K562 (cell line): ENCODE measurements at regions not wholly inside any gene's neighbourhood (a gene's known extent, or its start where the extent isn't known, plus 50 kb on each side); places are given as distances from the start of the nearest gene placed in this dataset.

Experiments used
- ATAC-seq: fragments of 200-7000 bp; cut with Tn5 transposase; 3 replicates; pipeline ENCODE4 v1.9.1; 2020; ENCODE audit warnings: moderate library complexity
- BruUV-seq: library from RNA; stranded (reverse); fragments of 400-500 nt; replicated peaks from 2 replicates; lab custom pipeline; 2021; lab: Mats Ljungman, UMichigan
- CTCF ChIA-PET: fragments of 300-600 bp; formaldehyde crosslinking; extraction: SDS; loops from one replicate; lab custom pipeline; 2021; ENCODE audit warnings: low intra/inter-chr PET ratio; lab: Yijun Ruan, JAX
- POLR2A ChIA-PET: fragments of 300-600, 350-650 bp; sonication (Branson Sonifier 250); formaldehyde crosslinking; extraction: SDS; loops from one replicate; lab custom pipeline; 2021; ENCODE audit warnings: antibody characterized with exemption, inconsistent platforms; lab: Yijun Ruan, JAX
- DNase-seq, 4 experiments: peaks; one replicate each; pipeline versions ENCODE4 v3.0.0 to v3.0.0-alpha.2; 2011 to 2018; ENCODE audit warnings: low spot score in 3 of 4, mixed read lengths in 3 of 4; ENCODE audit errors: extremely low read depth in 1 of 4
- FAIRE-seq: peaks from 2 replicates; lab custom pipeline; 2011; peaks lifted over from hg19 to GRCh38; lab: Jason Lieb, UNC
- H2AFZ ChIP-seq: 2 replicates; pipeline ENCODE4 v1.6.0; 2011; ENCODE audit warnings: low read depth, low read length, control low read depth, inconsistent platforms
- H3K27ac ChIP-seq: fragments of 200-600 bp; 3 replicates; pipeline ENCODE4 v1.8.0; 2011; ENCODE audit warnings: low read depth, mild to moderate bottlenecking, control low read depth, inconsistent platforms, low read length, moderate library complexity, mixed read lengths; ENCODE audit errors: extremely low read depth
- H3K27me3 ChIP-seq, 2 experiments: fragments of 300-600 bp in 1 of 2; 2 replicates in 1 of 2; 3 replicates in 1 of 2; pipeline versions ENCODE4 v1.6.0 to v1.8.0; 2011; ENCODE audit warnings: inconsistent platforms in 2 of 2, low read length in 2 of 2, mild to moderate bottlenecking in 1 of 2, mixed read lengths in 1 of 2, moderate library complexity in 1 of 2; ENCODE audit not compliant: control insufficient read depth in 2 of 2, insufficient read depth in 2 of 2
- H3K36me3 ChIP-seq: fragments of 300-600 bp; 3 replicates; pipeline ENCODE4 v1.8.0; 2011; ENCODE audit warnings: mild to moderate bottlenecking, low read length, inconsistent platforms; ENCODE audit not compliant: control insufficient read depth, insufficient read depth
- H3K4me1 ChIP-seq, 2 experiments: fragments of 200-600 bp in 1 of 2; replicated peaks in 1 of 2; 2 replicates in 1 of 2; 3 replicates in 1 of 2; pipeline versions ENCODE4 v1.5.1 to v1.8.0; 2011; ENCODE audit warnings: inconsistent platforms in 2 of 2, low read length in 2 of 2, mild to moderate bottlenecking in 1 of 2, mixed read lengths in 1 of 2, moderate library complexity in 1 of 2; ENCODE audit not compliant: control insufficient read depth in 2 of 2, insufficient read depth in 2 of 2
- H3K4me2 ChIP-seq: 2 replicates; pipeline ENCODE4 v1.6.1; 2011; ENCODE audit warnings: low read length, control low read depth, inconsistent platforms, mixed read lengths; ENCODE audit not compliant: insufficient read depth
- H3K4me3 ChIP-seq: fragments of 200-600 bp; sonication (generic), shearing (Covaris generic); 2 replicates; pipeline ENCODE4 v1.5.1; 2016; ENCODE audit warnings: control low read depth, inconsistent platforms
- H3K79me2 ChIP-seq: fragments of 200-600 bp; 3 replicates; pipeline ENCODE4 v1.8.0; 2011; ENCODE audit warnings: low read length, inconsistent platforms; ENCODE audit not compliant: control insufficient read depth, insufficient read depth
- H3K9ac ChIP-seq, 2 experiments: 2 replicates each; pipeline versions ENCODE4 v1.6.0 to v1.6.1; 2011; ENCODE audit warnings: low read depth in 2 of 2, low read length in 2 of 2, control low read depth in 1 of 2, inconsistent platforms in 1 of 2, mild to moderate bottlenecking in 1 of 2, mixed read lengths in 1 of 2; ENCODE audit not compliant: insufficient read depth in 1 of 2
- H3K9me1 ChIP-seq: one replicate; pipeline ENCODE4 v1.6.0; 2011; ENCODE audit warnings: inconsistent platforms, mild to moderate bottlenecking, low read length, moderate library complexity; ENCODE audit not compliant: control insufficient read depth, insufficient read depth
- H3K9me3 ChIP-seq: replicated peaks from 2 replicates; pipeline ENCODE4 v1.5.1; 2011; ENCODE audit warnings: low read depth, low read length, inconsistent platforms; ENCODE audit not compliant: control insufficient read depth, insufficient read depth
- H4K20me1 ChIP-seq: replicated peaks from 2 replicates; pipeline ENCODE4 v1.6.1; 2011; ENCODE audit warnings: low read length, inconsistent platforms, mixed read lengths; ENCODE audit not compliant: control insufficient read depth, insufficient read depth
- BACH1 ChIP-seq: fragments of 200-800 bp; sonication (Bioruptor generic); IDR thresholded peaks from 2 replicates; pipeline ENCODE4 v1.6.1; 2016; ENCODE audit warnings: missing genetic modification characterization, missing compliant biosample characterization
- C11orf30 ChIP-seq: fragments of 450-650 bp; IDR thresholded peaks from 2 replicates; pipeline ENCODE4 v1.6.1; 2016; ENCODE audit warnings: low read depth, mild to moderate bottlenecking
- ELF1 ChIP-seq: fragments of 200-800 bp; sonication (Bioruptor generic); IDR thresholded peaks from 2 replicates; pipeline ENCODE4 v1.6.1; 2016; ENCODE audit warnings: missing genetic modification characterization, missing compliant biosample characterization
- EZH2 ChIP-seq: IDR thresholded peaks from 2 replicates; pipeline ENCODE4 v1.6.1; 2012; ENCODE audit warnings: low read depth, mild to moderate bottlenecking, inconsistent platforms, low read length, borderline replicate concordance
- FIP1L1 ChIP-seq: fragments of 200-400 bp; formaldehyde crosslinking; IDR thresholded peaks from 2 replicates; pipeline ENCODE4 v1.6.1; 2018; ENCODE audit warnings: mild to moderate bottlenecking, low read depth, low read length; ENCODE audit not compliant: poor library complexity, severe bottlenecking
- FOSL1 ChIP-seq: fragments of 200-800 bp; sonication (Bioruptor generic); conservative IDR thresholded peaks from 2 replicates; pipeline ENCODE4 v1.6.1; 2016; ENCODE audit warnings: missing genetic modification characterization, missing compliant biosample characterization
- GTF2E2 ChIP-seq: fragments of 200-800 bp; sonication (Bioruptor generic); IDR thresholded peaks from 2 replicates; pipeline ENCODE4 v1.6.1; 2016; ENCODE audit warnings: missing genetic modification characterization, missing compliant biosample characterization
- IRF2 ChIP-seq: sonication (generic); formaldehyde crosslinking; IDR thresholded peaks from 2 replicates; pipeline ENCODE4 v1.8.1; 2022; ENCODE audit warnings: mild to moderate bottlenecking, missing genetic modification reagents
- MAFF ChIP-seq: IDR thresholded peaks from 2 replicates; pipeline ENCODE4 v1.6.1; 2012; ENCODE audit warnings: low read length, improper control_type of control experiment
- NFE2 ChIP-seq: IDR thresholded peaks from 2 replicates; pipeline ENCODE4 v1.6.1; 2014; ENCODE audit warnings: antibody characterized with exemption, low read depth
- NRF1 ChIP-seq, 2 experiments: fragments of 450-650 bp; IDR thresholded peaks in 1 of 2; conservative IDR thresholded peaks in 1 of 2; 2 replicates each; pipeline ENCODE4 v1.6.1; 2014; ENCODE audit warnings: mild to moderate bottlenecking in 2 of 2
- POLR2G ChIP-seq: fragments of 200-400 bp; formaldehyde crosslinking; IDR thresholded peaks from 2 replicates; pipeline ENCODE4 v1.6.1; 2017; ENCODE audit warnings: low read depth, mild to moderate bottlenecking, antibody characterized with exemption, low read length, moderate library complexity
- RCOR1 ChIP-seq, 2 experiments: IDR thresholded peaks; 2 replicates each; pipeline ENCODE4 v1.6.1; 2012; ENCODE audit warnings: low read depth in 2 of 2, low read length in 2 of 2, borderline replicate concordance in 1 of 2, improper control_type of control experiment in 1 of 2
- SMAD3 ChIP-seq: fragments of 450-650 bp; formaldehyde crosslinking; conservative IDR thresholded peaks from 2 replicates; pipeline ENCODE4 v1.4.0; 2020; ENCODE audit warnings: mild to moderate bottlenecking
- SMARCB1 ChIP-seq: IDR thresholded peaks from 2 replicates; pipeline ENCODE4 v1.6.1; 2011; ENCODE audit warnings: improper control_type of control experiment, low read depth; ENCODE audit not compliant: insufficient read length
- SRF ChIP-seq, 2 experiments: fragments of 250-450, 450-650 bp in 1 of 2; sonication (Bioruptor Pico) in 1 of 2; sonication (generic) in 1 of 2; formaldehyde crosslinking; IDR thresholded peaks; 2 replicates each; pipeline versions ENCODE4 v1.5.0 to v1.5.1; 2020 to 2022; ENCODE audit warnings: mild to moderate bottlenecking in 1 of 2, missing genetic modification reagents in 1 of 2
- SUPT5H ChIP-seq: fragments of 450-650 bp; IDR thresholded peaks from 2 replicates; pipeline ENCODE4 v1.6.1; 2016
- TRIM28 ChIP-seq: fragments of 450-650 bp; IDR thresholded peaks from 2 replicates; pipeline ENCODE4 v1.6.1; 2017
- ZBTB17 ChIP-seq: fragments of 450-650 bp; formaldehyde crosslinking; IDR thresholded peaks from 2 replicates; pipeline ENCODE4 v1.4.0; 2020; ENCODE audit warnings: mild to moderate bottlenecking
- ZNF644 ChIP-seq: fragments of 200-800 bp; sonication (Bioruptor generic); IDR thresholded peaks from 2 replicates; pipeline ENCODE4 v1.6.1; 2016; ENCODE audit warnings: low read depth, missing genetic modification characterization, missing compliant biosample characterization
- ZNF766 ChIP-seq: fragments of 200-800 bp; sonication (Bioruptor generic); conservative IDR thresholded peaks from 2 replicates; pipeline ENCODE4 v1.6.1; 2016; ENCODE audit warnings: missing genetic modification characterization, missing compliant biosample characterization
- WGBS: fragments of 100-300 bp; shearing (Covaris generic); methylation state at CpG from one replicate; pipeline ENCODE4 v1.1.6; 2016; ENCODE audit warnings: low coverage, mixed read lengths; ENCODE audit not compliant: insufficient coverage; ENCODE audit errors: missing lambda C conversion rate; 5-methylcytosine and 5-hydroxymethylcytosine counted together
- in situ Hi-C: fragments of 300-500 bp; cut with MboI; formaldehyde crosslinking; loops from 4 replicates; pipeline ENCODE4 v1.15.0; 2018; ENCODE audit warnings: inconsistent platforms, mixed read lengths
- intact Hi-C: fragments of 100-400 bp; cut with micrococcal nuclease; formaldehyde crosslinking; loops from 2 replicates; pipeline ENCODE4 v1.14.2; 2022
- TF ChIP-seq, protein P1 (sequence below), 2 experiments: fragments of 200-800 bp in 1 of 2; sonication (Bioruptor generic) in 1 of 2; sonication (generic) in 1 of 2; formaldehyde crosslinking in 1 of 2; IDR thresholded peaks in 1 of 2; conservative IDR thresholded peaks in 1 of 2; 2 replicates each; pipeline versions ENCODE4 v1.5.0 to v1.6.1; 2016 to 2020; ENCODE audit warnings: missing compliant biosample characterization in 1 of 2, missing genetic modification characterization in 1 of 2, missing genetic modification reagents in 1 of 2

DNA sequence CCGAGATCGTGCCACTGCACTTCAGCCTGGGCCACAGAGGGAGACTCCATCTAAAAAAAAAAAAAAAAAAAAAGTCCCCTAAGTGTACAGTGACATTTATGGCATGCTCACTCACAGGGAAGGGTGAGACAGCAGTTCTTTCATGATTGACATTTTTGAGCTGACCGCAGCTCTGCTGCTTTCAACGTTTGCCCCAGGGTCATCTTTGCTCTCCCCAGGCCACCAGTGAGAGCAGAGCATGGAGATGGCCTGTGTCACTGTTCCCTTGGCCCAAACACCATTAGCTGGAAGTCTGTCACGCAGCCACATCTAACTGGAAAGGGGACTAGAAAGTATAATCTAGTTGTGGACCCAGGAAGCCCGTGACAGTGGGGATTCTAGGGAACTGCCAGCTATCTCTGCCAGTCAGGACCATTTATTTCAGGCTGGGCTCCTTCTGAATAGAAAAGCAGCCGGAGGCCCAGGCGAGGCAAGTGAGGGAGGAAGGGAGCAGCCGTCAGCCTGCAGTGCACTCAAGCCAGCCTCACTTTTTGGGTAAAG lies 193.4 kb upstream of the HES1 start:
- peak; percentile 70 to 91 (median 82) for DNase-seq
- TSS peak; percentile 95 for BruUV-seq
- peak; percentile 95 for ATAC-seq
- no peaks in the 10 kb centered on the region for H3K9me1 ChIP-seq
- H3K27me3 ChIP-seq: no peaks in the 10 kb centered on the region
- ChIA-PET POLR2A (interaction anchor here (0.6 to 3.4 kb wide), 7 partner anchors 8 to 370 kb away, joined by 3 to 16 read pairs (median 4); partner anchors contain the start of gene HES1), CTCF (no interaction called here)
- 2% methylated on average over 9 of the region's 9 CpGs for WGBS
- no peaks in the 10 kb centered on the region for H4K20me1 ChIP-seq
- no peak overlapping the region for H3K4me3 ChIP-seq
- no peaks in the 10 kb centered on the region for H3K9me3 ChIP-seq
- H3K4me2 ChIP-seq: peak overlapping the region; percentile 59; the same call in 1 of the 2 replicates
- no peaks in the 10 kb centered on the region for H3K36me3 ChIP-seq
- in situ Hi-C loops: no loop called here
- H3K27ac ChIP-seq: peak overlapping the region; percentile 89
- intact Hi-C loops: loop anchor here (10.0 kb wide), 1 partner anchor 372 kb away; no protein-coding TSS in a partner anchor
- H3K79me2 ChIP-seq: no peaks in the 10 kb centered on the region
- peak overlapping the region; percentile 95 for H2AFZ ChIP-seq
- H3K9ac ChIP-seq: peak overlapping the region; percentile 66 to 85; a peak in 3 of 4 replicates
- peak; percentile 90 for FAIRE-seq
- H3K4me1 ChIP-seq: peaks cover 26 to 57% of the 10 kb centered on the region in 2 experiments
- TF ChIP-seq SMAD3 (CRISPR knock-in tag) (peak; percentile 39; the same call in 1 of the 2 replicates), EZH2 (no peak), ZNF766 (0 out of 2 replicates have a peak, but pooled peaks have one; percentile 37), BACH1 (tag) (peak; percentile 74; the same call in 1 of the 2 replicates), ZBTB17 (0 out of 2 replicates have a peak, but pooled peaks have one; percentile 28), FIP1L1 (no peak), POLR2G (peak; percentile 44; the same call in 1 of the 2 replicates), SRF (CRISPR knock-in tag; IDR thresholded peaks at IDR 0.05) (peak in 1 of 2 experiments; percentile 28; a peak in 1 of 4 replicates), IRF2 (CRISPR knock-in tag) (no peak), NFE2 (peak; percentile 96), RCOR1 (IDR thresholded peaks at IDR 0.05; ENCODE audit: borderline replicate concordance in 1 of 2, low read depth in 2 of 2, low read length in 2 of 2) (peak in 1 of 2 experiments; percentile 31; a peak in 1 of 4 replicates), GTF2E2 (tag) (0 out of 2 replicates have a peak, but pooled peaks have one; percentile 64), FOSL1 (peak; percentile 40; the same call in 1 of the 2 replicates), C11orf30 (peak; percentile 96), ELF1 (tag) (no peak), NRF1 (conservative IDR thresholded peaks at IDR 0.05 in 1 of 2, IDR thresholded peaks at IDR 0.05 in 1 of 2) (peak in 1 of 2 experiments; percentile 29; a peak in 2 of 4 replicates), SUPT5H (peak; percentile 58), ZNF644 (tag) (peak; percentile 76; the same call in 1 of the 2 replicates), TRIM28 (no peak), MAFF (peak; percentile 86), SMARCB1 (no peak)
- TF ChIP-seq, protein P1, sequence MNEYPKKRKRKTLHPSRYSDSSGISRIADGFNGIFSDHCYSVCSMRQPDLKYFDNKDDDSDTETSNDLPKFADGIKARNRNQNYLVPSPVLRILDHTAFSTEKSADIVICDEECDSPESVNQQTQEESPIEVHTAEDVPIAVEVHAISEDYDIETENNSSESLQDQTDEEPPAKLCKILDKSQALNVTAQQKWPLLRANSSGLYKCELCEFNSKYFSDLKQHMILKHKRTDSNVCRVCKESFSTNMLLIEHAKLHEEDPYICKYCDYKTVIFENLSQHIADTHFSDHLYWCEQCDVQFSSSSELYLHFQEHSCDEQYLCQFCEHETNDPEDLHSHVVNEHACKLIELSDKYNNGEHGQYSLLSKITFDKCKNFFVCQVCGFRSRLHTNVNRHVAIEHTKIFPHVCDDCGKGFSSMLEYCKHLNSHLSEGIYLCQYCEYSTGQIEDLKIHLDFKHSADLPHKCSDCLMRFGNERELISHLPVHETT (CRISPR knock-in tag; conservative IDR thresholded peaks at IDR 0.05 in 1 of 2, IDR thresholded peaks at IDR 0.05 in 1 of 2): peak in 1 of 2 experiments; percentile 85; a peak in 2 of 4 replicates
